ENCODE measurements at regions not wholly inside any gene's neighbourhood (a gene's known extent, or its start where the extent isn't known, plus 50 kb on each side); places are given as distances from the start of the nearest gene placed in this dataset.

- Histone ChIP-seq H4K20me1 (ENCODE audit: insufficient read depth, low read length) (no peaks in the 10 kb centered on the region), H3K4me2 (ENCODE audit: insufficient read depth, low read length) (no peak overlapping the region), H3K27ac (ENCODE audit: low read depth, low read length) (no peak overlapping the region), H3K36me3 (ENCODE audit: insufficient read depth, low read length) (no peaks in the 10 kb centered on the region), H3K9me3 (ENCODE audit: low read depth, low read length) (no peaks in the 10 kb centered on the region), H3K27me3 (ENCODE audit: insufficient read depth, low read length) (no peaks in the 10 kb centered on the region), H3K4me1 (ENCODE audit: insufficient read depth, low read length) (no peaks in the 10 kb centered on the region), H2AFZ (ENCODE audit: low read length) (no peak overlapping the region), H3K4me3 (ENCODE audit: insufficient read depth, low read length) (no peak overlapping the region), H3K79me2 (ENCODE audit: insufficient read depth, low read length) (no peaks in the 10 kb centered on the region)
- DNase-seq (ENCODE audit: insufficient read length, low spot score, missing footprints), result no peak
- no peak for TF ChIP-seq CTCF (IDR thresholded peaks at IDR 0.05; ENCODE audit: extremely low read depth, low read depth, low read length)
Observed at GRCh38 chr13:79859756-79860155, 378.8 kb downstream of the NDFIP2 start.

DNA sequence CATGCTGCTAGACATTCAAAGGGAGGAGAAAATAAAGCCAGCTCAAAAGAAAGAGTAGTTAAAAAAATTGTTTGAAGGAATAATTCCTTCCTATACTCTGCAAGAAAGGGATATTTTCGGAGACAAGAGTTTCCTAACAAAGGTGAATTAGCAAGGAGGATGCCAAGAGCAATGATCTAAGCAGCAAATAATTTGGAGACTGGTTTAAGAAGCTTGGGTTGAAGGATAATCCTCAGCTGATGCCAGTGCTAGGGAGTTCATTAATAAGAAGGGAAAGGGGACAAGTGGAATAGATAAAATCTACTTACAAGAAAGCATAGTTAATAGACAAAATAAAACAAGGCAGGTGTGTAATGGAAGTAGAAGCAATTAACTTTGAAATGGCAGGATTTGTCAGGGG lies 372.3 kb downstream of the NDFIP2 start:
- DNase-seq (ENCODE audit: insufficient read length, low spot score, missing footprints), result no peak
- no peaks in the 10 kb centered on the region for H3K9me3 ChIP-seq (ENCODE audit: low read depth, low read length)
- TF ChIP-seq CTCF (IDR thresholded peaks at IDR 0.05; ENCODE audit: extremely low read depth, low read depth, low read length), result no peak

GRCh38 chr13:79851318-79851717 lies 370.4 kb downstream of the NDFIP2 start:
- Histone ChIP-seq H3K9me3 (ENCODE audit: low read depth, low read length) (no peaks in the 10 kb centered on the region), H3K36me3 (ENCODE audit: insufficient read depth, low read length) (no peaks in the 10 kb centered on the region), H3K79me2 (ENCODE audit: insufficient read depth, low read length) (no peaks in the 10 kb centered on the region), H2AFZ (ENCODE audit: low read length) (no peak overlapping the region), H4K20me1 (ENCODE audit: insufficient read depth, low read length) (no peaks in the 10 kb centered on the region), H3K4me3 (ENCODE audit: insufficient read depth, low read length) (no peak overlapping the region), H3K27me3 (ENCODE audit: insufficient read depth, low read length) (no peaks in the 10 kb centered on the region), H3K27ac (ENCODE audit: low read depth, low read length) (no peak overlapping the region), H3K4me2 (ENCODE audit: insufficient read depth, low read length) (no peak overlapping the region), H3K4me1 (ENCODE audit: insufficient read depth, low read length) (no peaks in the 10 kb centered on the region)
- no peak for TF ChIP-seq CTCF (IDR thresholded peaks at IDR 0.05; ENCODE audit: extremely low read depth, low read depth, low read length)
- peak; percentile 5 for DNase-seq (ENCODE audit: insufficient read length, low spot score, missing footprints)

More for the DNA sequence above, 372.3 kb downstream of the NDFIP2 start:
- Histone ChIP-seq H3K27me3 (ENCODE audit: insufficient read depth, low read length) (no peaks in the 10 kb centered on the region), H3K27ac (ENCODE audit: low read depth, low read length) (no peak overlapping the region), H3K79me2 (ENCODE audit: insufficient read depth, low read length) (no peaks in the 10 kb centered on the region), H3K4me3 (ENCODE audit: insufficient read depth, low read length) (no peak overlapping the region), H3K36me3 (ENCODE audit: insufficient read depth, low read length) (no peaks in the 10 kb centered on the region), H4K20me1 (ENCODE audit: insufficient read depth, low read length) (no peaks in the 10 kb centered on the region), H3K4me1 (ENCODE audit: insufficient read depth, low read length) (no peaks in the 10 kb centered on the region), H3K4me2 (ENCODE audit: insufficient read depth, low read length) (no peak overlapping the region), H2AFZ (ENCODE audit: low read length) (no peak overlapping the region)

DNA sequence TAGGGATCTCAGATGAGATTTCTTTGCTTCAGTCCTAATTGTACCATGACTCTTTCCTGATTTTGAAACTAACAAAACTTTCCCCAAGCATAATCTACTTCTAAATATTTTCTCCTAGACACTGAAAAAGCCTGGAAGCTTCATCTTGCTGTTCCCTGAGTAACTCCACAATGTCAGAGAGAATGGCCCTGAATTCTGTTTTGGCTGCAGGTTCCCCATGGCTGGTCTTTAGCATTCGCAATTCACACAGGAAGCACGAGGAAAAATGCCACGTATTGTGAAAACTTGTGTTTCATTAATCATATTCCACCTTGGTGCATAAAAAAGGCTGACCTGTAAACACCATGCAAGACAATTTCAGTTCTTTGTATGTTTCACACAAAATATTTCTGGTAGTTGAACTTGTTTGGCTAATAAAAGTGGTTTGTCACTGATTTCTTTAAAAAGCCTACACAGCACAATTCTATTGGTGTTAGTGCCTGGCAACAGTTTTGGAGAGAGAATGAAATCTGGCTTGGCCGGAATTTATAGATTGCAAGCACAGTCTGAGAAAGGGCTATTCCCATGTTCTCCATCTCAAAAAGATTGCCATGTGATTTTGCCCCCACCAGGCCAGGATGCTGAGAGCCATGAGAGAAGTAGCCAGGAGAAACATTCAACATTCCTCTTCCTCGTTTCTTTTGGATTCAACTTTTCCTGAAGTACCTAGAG lies 367.1 kb downstream of the NDFIP2 start:
- H3K27me3 ChIP-seq (ENCODE audit: insufficient read depth, low read length), result no peaks in the 10 kb centered on the region
- H3K27ac ChIP-seq (ENCODE audit: low read depth, low read length), result no peak overlapping the region
- no peaks in the 10 kb centered on the region for H3K9me3 ChIP-seq (ENCODE audit: low read depth, low read length)
- no peak overlapping the region for H3K4me2 ChIP-seq (ENCODE audit: insufficient read depth, low read length)
- no peaks in the 10 kb centered on the region for H3K79me2 ChIP-seq (ENCODE audit: insufficient read depth, low read length)
- no peak for DNase-seq (ENCODE audit: insufficient read length, low spot score, missing footprints)
- H3K4me3 ChIP-seq (ENCODE audit: insufficient read depth, low read length), result no peak overlapping the region
- H3K4me1 ChIP-seq (ENCODE audit: insufficient read depth, low read length), result no peaks in the 10 kb centered on the region
- H4K20me1 ChIP-seq (ENCODE audit: insufficient read depth, low read length), result no peaks in the 10 kb centered on the region
- no peak overlapping the region for H2AFZ ChIP-seq (ENCODE audit: low read length)
- no peaks in the 10 kb centered on the region for H3K36me3 ChIP-seq (ENCODE audit: insufficient read depth, low read length)
- no peak for TF ChIP-seq CTCF (IDR thresholded peaks at IDR 0.05; ENCODE audit: extremely low read depth, low read depth, low read length)
